GM21825 (cell line): ENCODE measurements at regions not wholly inside any gene's neighbourhood (a gene's known extent, or its start where the extent isn't known, plus 50 kb on each side); places are given as distances from the start of the nearest gene placed in this dataset.

Experiments used
- ATAC-seq: cut with Tn5 transposase; IDR thresholded peaks from one replicate; pipeline ENCODE4 v1.9.1; 2021; ENCODE audit warnings: mild to moderate bottlenecking, moderate library complexity; ENCODE audit not compliant: unreplicated experiment

DNA sequence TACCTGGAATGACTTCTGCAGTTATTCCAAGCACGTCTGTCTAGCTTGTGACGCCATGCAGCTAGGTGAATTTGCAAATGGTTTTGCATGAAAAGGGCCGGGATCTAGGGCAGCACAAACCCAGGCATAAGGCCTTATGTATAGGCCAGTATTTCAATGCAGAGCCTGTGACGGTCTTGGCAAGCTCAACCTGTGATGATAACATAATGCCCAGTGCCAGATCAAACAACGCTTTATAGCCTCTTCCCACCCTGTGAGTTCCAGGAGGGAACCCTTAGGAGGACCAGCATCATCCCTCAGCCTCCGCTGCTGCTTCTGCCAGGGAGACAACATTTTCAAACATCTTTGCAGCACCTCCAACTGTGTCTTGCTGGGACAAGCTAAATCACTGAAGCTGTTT, 390.7 kb downstream of the INHBA start:
- no peak for ATAC-seq

DNA sequence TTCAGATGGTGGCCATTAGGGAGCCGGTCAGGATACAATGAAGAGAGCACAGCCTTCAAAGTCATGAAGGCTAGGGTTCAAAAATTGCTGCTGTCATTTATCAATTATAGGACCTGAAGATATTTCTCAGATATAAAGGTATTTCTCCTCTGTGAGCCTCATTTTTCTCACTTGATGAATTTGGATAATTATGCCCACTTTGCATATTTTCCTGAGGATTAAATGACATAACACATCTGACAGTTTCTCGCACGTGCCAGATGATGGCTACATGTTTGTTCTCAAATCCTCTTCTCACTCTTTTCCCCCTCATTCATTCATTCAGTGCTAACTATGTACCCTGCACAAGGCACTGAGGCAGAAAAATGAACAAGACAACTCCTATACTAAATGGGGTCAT, 391.6 kb downstream of the INHBA start:
- no peak for ATAC-seq

DNA sequence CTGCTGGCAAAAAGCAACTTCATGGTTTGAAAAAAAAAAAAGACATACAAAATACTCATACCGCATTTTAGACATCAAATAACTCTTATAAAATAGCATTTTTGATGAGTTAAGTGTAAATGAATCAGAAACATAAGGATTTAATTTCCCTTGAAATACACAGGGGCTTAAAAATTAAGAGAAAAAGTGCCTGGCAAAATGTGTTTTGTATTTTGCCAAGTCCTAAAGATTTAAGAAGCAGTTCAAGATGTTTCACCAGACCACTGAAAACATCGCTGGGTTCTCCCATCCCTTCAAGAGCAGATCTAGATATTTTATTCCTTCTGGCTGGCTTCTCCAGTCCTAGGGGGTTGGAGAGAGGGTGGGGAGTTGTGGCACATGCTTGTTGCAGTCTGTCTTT, 396.4 kb downstream of the INHBA start:
- ATAC-seq: no peak

DNA sequence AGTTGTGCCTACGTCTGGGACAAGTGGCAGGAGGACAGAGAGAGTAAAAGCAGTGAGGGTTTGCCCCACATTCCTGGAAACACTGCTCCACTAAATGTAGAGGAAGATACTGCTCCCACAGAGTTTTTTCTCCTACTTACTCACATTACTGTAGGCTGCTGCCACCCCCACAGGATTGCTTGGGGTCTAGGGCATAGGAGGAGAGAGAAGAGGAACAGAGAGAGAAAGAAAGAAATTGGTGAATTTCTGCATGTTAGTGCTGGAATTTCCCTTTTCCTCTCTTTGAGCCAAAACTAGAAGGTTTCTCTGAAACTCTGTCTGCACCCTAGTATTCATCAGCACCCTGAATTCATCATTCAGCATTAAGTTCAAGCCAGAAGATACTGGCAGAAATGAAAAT, 397.9 kb downstream of the INHBA start:
- ATAC-seq: no peak

DNA sequence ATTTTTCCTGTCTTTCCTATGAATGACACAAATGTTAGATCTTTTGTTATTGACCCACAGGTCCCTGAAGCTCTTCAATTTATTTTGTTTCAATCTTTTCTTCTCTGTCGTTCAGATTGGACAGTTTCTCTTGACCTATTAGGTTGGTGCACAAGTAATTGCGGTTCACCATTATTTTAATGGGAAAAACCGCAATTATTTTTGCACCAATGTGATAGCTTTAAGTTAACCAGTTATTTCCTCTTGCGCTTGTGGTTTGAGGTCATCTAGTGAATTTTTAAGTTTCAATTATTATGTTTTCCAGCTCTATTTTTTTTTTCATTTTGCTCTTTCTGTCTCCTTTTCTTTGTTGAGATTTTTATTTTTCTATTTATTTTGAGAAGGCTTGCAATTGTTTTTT, 399.2 kb downstream of the INHBA start:
- no peak for ATAC-seq

DNA sequence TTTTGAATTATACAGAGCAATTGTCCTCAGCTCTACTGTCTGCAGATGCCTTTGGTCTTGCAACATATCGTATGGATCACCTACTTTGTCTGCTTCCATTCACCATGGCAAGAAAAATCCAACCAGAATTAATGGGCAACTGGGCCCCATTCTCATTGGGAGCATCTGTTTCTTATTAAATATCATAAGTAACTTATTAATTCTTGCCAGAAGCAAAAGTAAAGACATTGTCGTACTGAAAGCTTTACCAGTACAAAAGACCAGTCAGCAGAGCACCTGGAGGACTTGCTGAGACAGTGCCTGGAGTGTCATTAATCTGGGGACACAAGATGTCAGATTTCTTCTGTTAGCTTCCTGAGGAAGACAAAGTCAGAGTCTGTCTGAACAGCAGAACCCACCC, 404.5 kb downstream of the INHBA start:
- no peak for ATAC-seq

DNA sequence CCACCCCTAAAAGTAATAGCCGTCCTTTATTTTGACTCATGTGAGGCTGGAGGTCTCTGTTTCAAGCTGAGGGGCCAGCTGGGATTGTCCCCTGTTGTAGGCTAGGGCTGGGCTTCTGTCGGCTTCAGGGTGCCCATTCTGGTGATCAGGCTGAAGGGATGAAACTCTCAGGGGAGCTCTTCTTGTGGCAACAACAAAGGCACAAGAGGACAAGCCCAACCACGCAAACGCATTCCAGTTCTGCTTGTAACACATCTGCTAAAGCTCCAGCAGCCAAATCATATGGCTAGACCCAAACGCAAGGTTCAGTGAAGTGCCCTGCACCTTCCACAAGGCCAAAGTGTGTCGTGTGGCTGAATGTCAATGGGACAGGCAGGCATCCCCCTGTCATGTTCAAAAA, 405.7 kb downstream of the INHBA start:
- no peak for ATAC-seq

DNA sequence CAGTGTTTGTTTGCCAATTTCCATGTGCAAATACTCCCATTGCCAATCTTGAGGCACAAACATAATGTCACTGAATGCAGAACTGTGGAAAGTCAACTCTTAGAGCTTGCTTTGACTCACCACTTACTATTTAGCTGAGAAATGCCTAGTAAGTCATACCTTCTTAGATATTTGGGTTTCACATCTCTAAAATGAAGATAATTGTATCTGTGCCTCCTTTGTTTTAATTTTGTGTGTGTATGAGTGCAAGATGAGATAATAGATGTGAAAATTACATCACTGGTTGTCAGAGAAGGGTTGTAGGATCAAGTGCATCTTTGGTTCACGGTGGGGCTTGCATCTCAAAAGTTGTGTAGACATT, 407.5 kb downstream of the INHBA start:
- no peak for ATAC-seq

DNA sequence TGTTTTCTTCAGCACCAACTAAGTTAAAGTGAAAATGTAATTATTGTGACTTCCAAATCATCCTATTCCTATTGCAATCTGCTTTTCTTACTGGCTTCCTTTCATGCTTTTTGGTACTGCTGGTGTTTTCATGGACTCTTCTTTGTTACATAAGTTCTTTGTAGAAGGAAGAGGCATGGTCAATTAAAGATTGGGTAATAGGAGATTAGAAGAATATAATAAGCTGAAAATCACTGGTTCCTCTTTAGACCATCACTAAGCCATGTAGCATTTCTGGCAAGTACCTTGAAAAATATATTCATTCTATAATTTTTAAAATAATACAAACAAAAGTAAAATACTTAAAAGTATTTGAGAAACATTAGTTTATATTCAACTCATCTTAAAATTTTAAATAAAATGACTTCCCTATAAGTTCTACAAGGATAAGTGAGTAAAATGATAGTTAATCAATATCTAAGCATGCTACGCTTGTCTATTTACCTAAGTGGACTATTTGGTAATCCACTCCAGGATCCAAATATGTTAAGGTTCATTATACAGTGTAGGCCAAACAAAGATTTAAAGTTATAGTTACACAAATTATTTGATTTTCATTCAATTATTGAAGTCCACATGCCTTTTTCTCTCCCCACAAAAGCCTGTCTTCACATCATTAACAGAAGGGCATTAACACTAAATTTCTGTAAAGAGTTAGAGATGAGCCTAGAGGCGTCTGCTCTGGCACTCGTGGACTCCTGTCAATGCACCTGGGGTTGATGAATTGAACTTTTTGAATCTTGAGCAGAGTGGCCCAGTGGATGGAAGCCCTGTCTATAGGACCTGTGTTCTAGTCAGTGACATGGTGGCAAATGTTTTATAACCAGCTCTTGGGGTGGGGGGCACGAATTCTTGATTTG, 408.1 kb downstream of the INHBA start:
- ATAC-seq: no peak

DNA sequence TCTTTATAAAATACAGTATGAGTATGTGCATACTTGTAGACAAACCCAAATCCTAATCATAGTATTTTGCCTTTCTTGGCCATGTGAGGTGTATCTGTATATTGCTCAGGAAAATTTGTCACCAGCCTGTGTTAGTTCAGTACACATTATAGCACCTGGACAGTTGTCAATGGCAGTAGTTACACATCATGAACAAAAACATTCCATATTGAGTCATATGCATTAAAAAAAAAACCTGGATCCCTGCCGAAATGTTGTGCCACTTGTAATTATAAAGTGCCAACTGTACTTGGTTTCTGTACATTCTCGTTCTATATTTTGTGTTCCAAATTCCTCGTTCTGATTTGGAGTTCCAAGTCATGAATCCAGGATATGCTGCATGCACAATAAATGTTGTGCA, 410.4 kb downstream of the INHBA start:
- ATAC-seq: no peak

DNA sequence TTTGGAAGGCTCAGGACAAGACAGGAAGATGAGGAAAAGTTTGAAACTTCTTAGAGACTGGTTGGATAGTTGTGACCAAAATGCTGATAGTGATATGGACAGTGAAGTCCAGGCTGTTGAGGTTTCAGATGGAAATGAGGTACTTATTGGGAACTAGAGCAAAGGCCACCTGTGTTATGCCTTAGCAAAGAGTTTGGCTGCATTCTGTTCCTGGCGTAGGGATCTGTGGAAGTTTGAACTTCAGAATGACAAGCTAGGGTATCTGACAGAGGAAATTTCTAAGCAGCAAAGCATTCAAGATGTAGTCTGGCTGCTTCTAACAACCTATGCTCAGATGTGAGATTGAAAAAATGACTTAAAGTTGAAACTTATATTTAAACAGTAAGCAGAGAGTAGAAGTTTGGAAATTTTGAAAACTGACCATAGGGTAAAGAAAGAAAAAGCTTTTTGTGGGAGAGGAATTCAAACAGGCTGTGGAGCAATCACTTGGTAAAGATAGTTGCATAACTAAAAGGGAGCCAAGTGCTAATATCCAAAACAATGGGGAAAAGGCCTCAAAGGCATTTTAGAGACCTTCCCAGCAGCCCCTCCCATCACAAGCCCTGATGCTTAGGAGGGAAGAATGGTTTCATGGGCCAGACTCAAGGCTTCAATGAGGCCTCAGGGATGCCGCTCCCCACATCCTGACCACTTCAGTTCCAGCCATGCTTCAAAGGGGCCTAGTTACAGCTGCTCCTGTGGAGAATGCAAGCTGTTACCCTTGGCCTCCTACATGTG, 415.1 kb downstream of the INHBA start:
- no peak for ATAC-seq

DNA sequence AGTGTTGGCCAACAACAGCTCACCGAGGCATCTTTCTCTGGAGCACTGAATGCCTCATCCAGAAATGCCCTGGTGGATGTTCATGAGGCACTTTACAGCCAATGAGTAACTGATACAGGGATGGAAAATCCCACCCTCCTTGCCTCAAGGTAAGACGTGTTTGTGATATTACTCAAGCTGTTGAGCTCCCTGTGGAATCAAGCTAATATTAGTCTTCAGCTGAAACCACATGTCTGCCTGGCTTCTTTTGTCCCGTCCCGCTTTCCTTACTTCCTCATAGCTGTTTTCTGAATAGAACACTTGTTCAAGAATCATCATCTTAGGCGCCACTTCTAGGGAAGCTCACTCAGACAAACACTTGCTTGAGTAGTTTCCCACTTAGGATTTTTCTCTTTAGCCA, 422.4 kb downstream of the INHBA start:
- ATAC-seq: no peak

DNA sequence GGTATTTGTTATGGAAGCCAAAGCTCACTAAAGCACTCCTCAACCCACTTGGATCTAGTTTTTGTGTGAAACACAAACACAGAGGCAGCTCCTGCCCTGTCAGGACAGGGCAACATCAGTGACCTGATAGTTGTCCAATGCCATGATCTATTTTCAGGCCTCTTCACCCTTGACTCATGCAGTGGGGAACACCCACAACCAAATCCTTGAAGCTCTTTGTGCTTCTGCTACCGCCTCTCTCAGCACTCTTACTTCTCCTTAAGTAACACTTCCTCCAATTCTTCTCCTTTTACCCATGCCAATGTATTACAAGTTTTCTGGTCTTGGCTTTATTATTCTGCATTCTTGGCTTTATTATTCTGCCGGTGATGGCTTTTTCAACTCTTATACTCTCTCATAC, 425.3 kb downstream of the INHBA start:
- no peak for ATAC-seq

DNA sequence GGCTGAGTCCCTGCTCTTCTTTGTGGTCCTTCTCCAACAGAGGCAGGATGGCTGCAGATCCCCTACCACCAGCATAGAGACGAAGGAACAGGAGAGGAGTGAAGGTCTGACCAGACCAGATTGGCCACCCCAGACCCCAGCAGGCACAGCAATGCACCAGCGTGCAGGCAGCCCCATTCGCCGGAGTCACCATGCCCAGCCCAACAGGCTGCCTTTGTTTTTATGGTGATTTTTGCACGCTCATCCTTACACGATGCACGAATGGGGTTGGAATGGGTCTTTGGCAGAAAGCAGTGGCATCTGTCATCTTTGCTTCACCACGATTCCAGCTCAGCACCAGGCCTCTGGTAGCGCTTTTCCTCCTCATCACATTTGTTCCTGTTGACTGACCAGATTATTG, 427.6 kb downstream of the INHBA start:
- ATAC-seq: no peak

DNA sequence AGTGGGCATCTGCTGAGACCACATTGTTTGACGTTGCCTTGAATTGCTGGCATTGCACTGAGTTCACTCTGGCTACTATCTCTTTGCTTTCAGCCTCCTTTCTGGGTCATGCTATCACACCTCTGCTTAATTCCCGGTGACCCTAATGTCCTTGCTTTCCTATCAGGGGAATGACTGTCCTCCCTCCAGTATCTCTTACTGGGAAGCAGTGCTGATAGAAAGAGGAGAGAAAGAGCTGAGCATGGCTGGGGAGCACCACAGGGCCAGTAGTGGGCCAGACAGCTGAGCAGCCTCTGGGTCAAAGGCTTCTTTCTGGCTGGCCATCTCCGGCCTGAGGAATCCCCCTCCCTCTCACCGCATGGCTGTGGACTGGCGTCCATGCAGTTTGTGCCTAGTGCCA, 428.7 kb downstream of the INHBA start:
- ATAC-seq: no peak

DNA sequence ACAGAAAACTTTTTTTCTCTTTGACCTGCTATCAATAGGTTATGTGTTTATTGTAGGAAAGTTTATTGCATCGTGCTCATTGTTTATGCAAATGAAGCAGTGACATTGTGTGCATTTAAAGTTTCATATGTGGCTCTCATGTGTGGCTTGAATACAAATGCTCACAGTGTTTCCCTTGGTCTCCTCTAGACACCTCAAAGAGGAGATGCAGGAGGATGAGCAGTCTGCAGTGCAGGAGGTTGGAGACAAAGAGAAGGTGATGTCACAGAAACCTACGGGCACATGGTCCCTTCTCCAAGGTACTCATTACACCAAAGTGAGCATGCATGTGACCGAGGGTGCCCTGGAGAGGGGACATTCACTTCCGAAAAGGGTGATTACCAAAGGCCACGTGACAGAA, 430.2 kb downstream of the INHBA start:
- ATAC-seq: no peak

DNA sequence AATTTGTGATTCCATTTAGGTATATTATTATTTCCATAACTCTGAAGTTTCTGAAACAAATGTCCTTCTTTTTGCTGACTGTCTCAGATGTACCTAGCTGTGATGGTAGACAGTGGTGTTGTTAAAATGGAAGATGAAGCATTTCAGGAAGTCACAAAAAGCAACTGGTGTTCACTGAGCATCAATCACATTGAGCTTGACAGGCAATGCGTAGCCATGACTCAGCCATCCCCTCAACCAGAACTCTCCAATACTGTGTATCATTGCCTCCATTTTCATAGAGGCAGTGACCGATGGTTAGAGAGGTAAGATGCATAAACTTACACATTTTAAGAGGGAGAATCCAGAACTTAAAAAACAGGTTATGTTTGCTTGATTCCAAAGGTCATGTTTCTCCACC, 434.0 kb downstream of the INHBA start:
- no peak for ATAC-seq

DNA sequence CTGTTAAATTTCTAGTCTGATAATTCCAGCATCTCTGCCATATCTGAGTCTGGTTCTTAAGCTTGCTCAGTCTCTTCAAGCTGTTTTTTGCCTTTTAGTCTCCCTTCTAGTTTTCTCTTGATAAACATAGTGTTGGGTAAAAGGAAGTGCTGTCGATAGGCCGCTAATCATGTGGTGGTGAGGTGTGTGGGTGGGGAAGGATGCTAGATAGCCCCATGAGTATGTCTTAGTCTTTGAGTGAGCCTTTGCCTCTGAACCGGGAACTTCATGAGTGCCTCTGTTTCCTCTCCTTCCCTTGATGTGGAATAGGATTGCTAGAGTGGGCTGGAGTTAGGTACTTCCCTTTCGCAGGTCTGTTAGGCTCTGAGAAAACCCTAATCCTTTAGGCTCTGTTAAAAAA, 441.8 kb downstream of the INHBA start:
- ATAC-seq: no peak

DNA sequence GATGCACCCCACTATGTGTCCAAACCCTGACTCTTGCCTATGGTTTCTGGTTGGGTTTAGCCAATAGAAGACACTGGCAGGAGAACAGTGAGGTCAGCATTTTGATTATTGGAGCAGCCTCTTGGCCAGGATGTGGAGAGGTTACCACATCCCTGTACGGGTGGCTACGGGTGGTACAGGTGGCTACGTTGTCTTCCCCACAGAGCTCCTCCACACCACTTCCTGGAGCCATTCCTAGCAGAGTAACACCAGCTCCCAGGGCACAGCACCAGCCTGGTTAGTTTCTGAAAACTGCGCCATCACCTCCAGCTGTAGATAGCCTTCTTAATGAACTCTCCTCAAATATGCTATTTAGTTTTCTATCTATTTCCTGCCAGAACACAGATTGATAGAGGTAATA, 445.2 kb downstream of the INHBA start:
- ATAC-seq: no peak

DNA sequence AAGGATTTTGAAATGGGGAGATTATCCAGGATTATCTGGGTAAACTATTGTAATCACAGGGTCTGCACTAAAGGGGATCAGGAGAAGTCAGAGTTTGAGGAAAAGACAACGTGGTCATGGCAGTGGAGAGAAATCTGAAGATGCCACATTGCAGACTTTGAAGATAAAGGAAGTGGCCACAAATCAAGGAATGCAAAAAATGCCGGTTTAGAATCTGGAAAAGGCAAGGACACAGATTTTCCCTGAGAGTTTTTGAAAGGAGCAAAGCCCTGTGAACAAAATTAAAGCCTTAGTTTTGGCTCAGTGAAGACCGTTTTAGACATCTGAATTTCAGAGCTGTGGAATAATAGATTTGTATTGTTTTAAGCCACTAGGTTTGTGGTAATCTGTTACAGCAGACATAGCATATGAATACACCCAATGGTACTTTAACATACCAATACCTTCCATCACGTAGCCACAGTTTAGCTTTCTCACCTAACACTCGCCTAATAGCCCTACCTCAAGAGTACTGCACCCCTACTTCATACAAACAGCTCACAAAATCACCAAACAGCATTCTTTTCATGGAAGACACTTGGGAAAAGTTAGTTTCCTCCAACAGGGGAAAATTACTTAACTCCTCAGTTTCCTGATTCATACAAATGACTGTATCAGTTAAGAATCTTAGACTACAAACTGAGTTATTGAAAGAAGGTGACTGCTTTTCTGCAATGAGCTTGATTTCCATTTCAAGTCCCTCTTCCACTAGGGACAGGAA, 446.5 kb downstream of the INHBA start:
- ATAC-seq: no peak

DNA sequence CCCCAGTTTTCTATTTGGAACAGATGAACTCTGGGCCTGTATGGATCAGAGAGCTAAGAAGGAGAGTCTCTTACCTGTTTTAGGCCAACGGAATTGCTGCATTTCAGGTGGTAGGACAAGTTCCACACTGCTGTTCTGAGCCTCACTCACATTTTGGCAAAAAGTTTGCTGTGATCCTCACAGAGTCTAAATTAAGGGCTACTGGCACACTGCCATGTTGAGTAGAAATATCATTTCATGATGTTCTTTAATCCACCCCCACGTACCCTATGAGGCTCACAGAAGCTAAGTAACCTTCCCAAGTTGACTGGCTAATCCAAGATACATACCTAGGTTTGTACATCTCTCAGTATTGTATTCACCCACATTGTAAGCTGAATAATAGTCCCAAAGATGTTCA, 447.2 kb downstream of the INHBA start:
- no peak for ATAC-seq

DNA sequence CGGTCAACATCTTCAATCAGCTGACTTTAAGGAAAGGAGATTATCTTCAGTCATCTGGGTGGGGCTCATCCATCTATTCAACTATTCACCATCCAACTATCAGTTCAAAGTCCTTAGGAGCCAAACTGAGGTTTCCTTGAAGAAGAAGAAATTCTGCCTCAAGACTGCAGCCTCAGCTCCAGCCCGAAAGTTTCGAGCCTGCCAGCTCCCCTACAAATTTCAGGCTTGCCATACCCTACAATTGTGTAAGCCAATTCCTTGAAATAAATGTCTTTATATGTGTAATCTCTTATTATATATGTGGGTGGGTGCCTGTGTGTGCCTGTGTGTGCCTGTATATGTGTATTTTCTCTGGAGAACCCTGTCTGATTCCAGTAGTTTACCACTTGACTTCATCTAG, 447.8 kb downstream of the INHBA start:
- no peak for ATAC-seq
